Ishikawa (cell line): ENCODE measurements at regions not wholly inside any gene's neighbourhood (a gene's known extent, or its start where the extent isn't known, plus 50 kb on each side); places are given as distances from the start of the nearest gene placed in this dataset.

Experiments used
- CEBPB ChIP-seq: IDR thresholded peaks from 2 replicates; pipeline ENCODE4 v1.6.1; 2012
- CREB1 ChIP-seq: IDR thresholded peaks from 2 replicates; pipeline ENCODE4 v1.6.1; 2012; ENCODE audit warnings: low read depth
- EGR1 ChIP-seq: IDR thresholded peaks from 2 replicates; pipeline ENCODE4 v1.6.1; 2012
- EP300 ChIP-seq: IDR thresholded peaks from 2 replicates; pipeline ENCODE4 v1.6.1; 2012; ENCODE audit warnings: borderline replicate concordance
- FOXM1 ChIP-seq: IDR thresholded peaks from 2 replicates; pipeline ENCODE4 v1.6.1; 2012; ENCODE audit warnings: low read depth, borderline replicate concordance
- MAX ChIP-seq: IDR thresholded peaks from 2 replicates; pipeline ENCODE4 v1.6.1; 2012
- NFIC ChIP-seq: IDR thresholded peaks from 2 replicates; pipeline ENCODE4 v1.6.1; 2012
- RAD21 ChIP-seq: IDR thresholded peaks from 2 replicates; pipeline ENCODE4 v1.6.1; 2012; ENCODE audit warnings: low read depth
- REST ChIP-seq: IDR thresholded peaks from 2 replicates; pipeline ENCODE4 v1.6.1; 2012; ENCODE audit warnings: low read depth, mild to moderate bottlenecking
- TAF1 ChIP-seq: IDR thresholded peaks from 2 replicates; pipeline ENCODE4 v1.6.1; 2012; ENCODE audit warnings: low read depth, mild to moderate bottlenecking
- TCF12 ChIP-seq: IDR thresholded peaks from 2 replicates; pipeline ENCODE4 v1.6.1; 2012; ENCODE audit warnings: low read depth
- TEAD4 ChIP-seq: IDR thresholded peaks from 2 replicates; pipeline ENCODE4 v1.6.1; 2012
- USF1 ChIP-seq: IDR thresholded peaks from 2 replicates; pipeline ENCODE4 v1.6.1; 2012
- YY1 ChIP-seq: IDR thresholded peaks from 2 replicates; pipeline ENCODE4 v1.6.1; 2012; ENCODE audit warnings: low read depth
- ZBTB7A ChIP-seq: IDR thresholded peaks from 2 replicates; pipeline ENCODE4 v1.6.1; 2012; ENCODE audit warnings: low read depth

GRCh38 chr7:12475362-12476063, 71.8 kb upstream of the VWDE start:
- TF ChIP-seq REST: no peak
- TF ChIP-seq MAX: no peak
- TF ChIP-seq CEBPB: no peak
- TF ChIP-seq TAF1: no peak
- TF ChIP-seq RAD21: no peak
- no peak for TF ChIP-seq FOXM1
- TF ChIP-seq ZBTB7A: no peak
- TF ChIP-seq TCF12: no peak
- TF ChIP-seq EGR1: no peak
- TF ChIP-seq CREB1: no peak
- TF ChIP-seq USF1: no peak
- TF ChIP-seq YY1: no peak
- no peak for TF ChIP-seq TEAD4
- TF ChIP-seq EP300: no peak
- no peak for TF ChIP-seq NFIC

- TF ChIP-seq TAF1 (no peak), TEAD4 (no peak), USF1 (no peak), YY1 (no peak), CEBPB (no peak), RAD21 (no peak)
Observed at GRCh38 chr7:12477620-12478019, 74.0 kb upstream of the VWDE start.

- TF ChIP-seq EP300 (no peak), TCF12 (no peak), FOXM1 (no peak), YY1 (no peak), TEAD4 (no peak), RAD21 (no peak), MAX (no peak), EGR1 (no peak), USF1 (no peak)
Observed at GRCh38 chr7:12481722-12482121, 78.1 kb upstream of the VWDE start.

- TF ChIP-seq TCF12: no peak
- no peak for TF ChIP-seq CREB1
- TF ChIP-seq TEAD4: no peak
- TF ChIP-seq TAF1: no peak
- TF ChIP-seq CEBPB: no peak
- TF ChIP-seq YY1: no peak
- no peak for TF ChIP-seq MAX
- no peak for TF ChIP-seq ZBTB7A
- TF ChIP-seq REST: no peak
- TF ChIP-seq FOXM1: no peak
- TF ChIP-seq EGR1: no peak
- no peak for TF ChIP-seq EP300
- no peak for TF ChIP-seq USF1
Observed at GRCh38 chr7:12485845-12486244, 82.2 kb upstream of the VWDE start.

GRCh38 chr7:12488341-12488740, 82.2 kb upstream of the SCIN start:
- no peak for TF ChIP-seq TCF12
- no peak for TF ChIP-seq EP300
- no peak for TF ChIP-seq RAD21
- TF ChIP-seq ZBTB7A: no peak
- no peak for TF ChIP-seq FOXM1
- no peak for TF ChIP-seq CREB1
- no peak for TF ChIP-seq TAF1
- TF ChIP-seq CEBPB: no peak
- TF ChIP-seq NFIC: no peak
- no peak for TF ChIP-seq MAX
- no peak for TF ChIP-seq USF1
- no peak for TF ChIP-seq REST
- no peak for TF ChIP-seq TEAD4
- TF ChIP-seq YY1: no peak
